ENCODE measurements at regions not wholly inside any gene's neighbourhood (a gene's known extent, or its start where the extent isn't known, plus 50 kb on each side); places are given as distances from the start of the nearest gene placed in this dataset.

DNA sequence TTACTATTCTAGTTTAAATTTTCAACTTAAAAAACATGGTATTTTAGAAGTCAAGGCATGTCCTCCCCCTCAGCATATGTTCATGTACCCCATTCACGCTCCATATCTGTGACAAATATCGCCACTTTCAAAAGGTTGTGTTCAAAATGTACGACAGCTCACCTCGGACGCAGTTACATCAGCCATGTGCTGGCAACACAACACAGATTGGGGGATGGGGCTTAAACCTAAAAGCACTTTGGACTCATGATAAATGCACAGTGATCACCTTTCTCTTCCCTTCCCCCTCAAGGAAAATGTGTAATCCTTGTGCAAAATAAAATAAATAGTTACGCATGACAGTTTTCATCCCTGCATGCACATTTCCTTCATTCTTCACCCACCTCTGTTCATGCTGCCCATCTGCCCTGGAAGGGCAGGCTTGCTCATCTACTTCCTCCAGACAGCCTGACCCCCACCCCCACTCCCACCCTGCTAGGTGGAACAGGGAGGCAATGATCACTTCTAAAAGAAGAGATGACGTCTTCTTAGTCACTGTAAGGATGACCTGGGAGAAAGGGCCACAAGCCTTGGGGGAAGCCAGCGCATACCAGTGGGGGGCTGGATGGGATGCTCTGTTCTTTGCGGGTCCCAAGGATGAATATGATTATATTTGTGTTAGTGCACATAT lies 271.4 kb upstream of the SEMA6D start:
- no peak for DNase-seq (ENCODE audit: low read depth in 2 of 2)

DNA sequence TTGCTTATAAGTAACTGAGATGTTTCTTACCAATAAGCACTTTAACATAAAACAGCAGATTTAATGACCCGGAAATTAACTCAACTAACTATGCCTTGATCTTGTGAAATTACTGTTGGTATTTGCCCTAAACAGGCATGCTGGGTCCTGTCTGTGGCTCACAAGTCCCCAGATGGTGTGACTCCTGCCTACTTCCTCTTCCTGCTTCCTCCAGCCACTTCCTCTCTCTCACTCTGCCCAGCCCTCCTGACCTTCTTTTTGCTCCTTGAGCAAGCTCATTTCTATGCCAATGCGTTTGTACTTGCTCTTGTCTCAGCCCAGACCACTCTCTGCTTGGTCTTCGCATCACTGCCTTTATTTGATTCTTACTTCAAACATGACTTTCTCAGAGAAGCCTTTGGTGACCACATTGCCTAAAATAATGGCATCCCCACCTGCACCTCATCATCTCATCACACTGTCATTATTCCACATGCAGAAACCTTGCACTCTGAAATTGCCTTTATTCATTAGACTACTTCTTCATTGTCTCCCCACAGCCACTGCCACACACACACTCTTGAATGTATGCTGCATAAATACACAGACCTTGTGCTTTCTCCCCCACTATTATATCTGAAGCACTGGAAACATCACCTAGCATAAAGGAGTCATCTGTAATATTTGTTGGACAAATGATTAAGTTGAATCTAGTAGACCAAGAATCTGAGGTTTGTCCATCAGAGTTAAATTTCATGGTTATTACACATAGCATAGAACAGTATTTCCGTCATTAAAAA lies 256.3 kb upstream of the SEMA6D start:
- DNase-seq (ENCODE audit: low read depth in 2 of 2) = no peak

DNA sequence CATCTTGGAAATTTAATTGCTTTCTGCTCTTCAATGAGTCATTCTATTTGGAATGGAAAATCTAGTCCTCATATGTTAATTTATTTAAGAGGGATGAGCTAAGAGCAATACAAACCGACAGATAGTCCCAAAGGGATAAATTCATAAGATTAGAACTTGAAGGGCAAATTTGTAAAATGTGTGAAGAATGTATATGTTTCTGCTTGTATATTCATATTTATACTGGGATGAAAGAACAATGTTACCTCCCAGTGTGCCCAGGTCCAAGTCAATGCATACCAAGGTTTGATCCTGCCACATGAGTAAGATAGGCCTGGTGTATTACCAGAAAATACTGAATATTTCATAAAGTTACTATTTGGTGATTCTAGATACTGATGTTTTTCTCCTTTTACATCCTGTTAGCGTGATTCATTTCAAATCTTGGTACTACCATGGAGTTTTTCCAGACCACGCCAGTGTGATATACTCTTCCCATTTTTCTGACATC lies 255.6 kb upstream of the SEMA6D start:
- DNase-seq (ENCODE audit: low read depth in 2 of 2) = no peak

DNA sequence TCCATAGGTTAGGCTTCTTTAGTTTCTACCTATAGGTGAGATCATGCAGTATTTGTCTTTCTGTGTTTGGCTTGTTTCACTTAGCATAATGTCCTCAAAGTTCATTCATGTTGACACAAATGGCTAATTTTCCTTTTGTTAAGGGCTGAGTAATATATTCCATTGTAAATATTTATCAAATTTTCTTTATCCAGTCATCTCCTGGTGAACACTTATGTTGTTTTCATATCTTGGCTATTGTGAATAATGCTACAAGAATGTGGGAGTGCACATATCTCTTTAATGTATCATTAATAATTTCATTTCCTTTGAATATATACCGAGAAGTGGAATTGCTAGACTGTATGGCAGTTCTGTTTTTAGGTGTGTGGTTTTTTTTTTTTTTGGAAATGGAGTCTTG lies 250.9 kb upstream of the SEMA6D start:
- no peak for DNase-seq (ENCODE audit: low read depth in 2 of 2)

DNA sequence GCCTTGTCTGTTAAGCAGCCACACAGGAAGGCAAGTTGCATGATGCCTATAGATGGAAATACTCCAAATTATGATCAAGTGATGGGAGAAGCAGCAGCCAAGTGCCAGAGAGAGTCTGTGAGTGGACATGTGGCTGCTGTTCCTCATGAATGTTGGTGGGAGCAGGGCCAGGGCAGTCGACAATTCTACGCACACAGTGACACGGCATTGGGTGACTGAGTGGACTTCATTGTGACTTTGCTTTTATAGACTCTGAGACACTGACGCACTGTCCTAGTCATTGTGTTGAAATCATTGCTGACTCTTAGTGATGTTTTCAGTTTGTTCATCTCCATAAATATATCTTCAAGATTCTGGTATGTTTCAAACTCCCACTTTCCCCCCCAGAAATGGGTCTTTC lies 246.3 kb upstream of the SEMA6D start:
- DNase-seq (ENCODE audit: low read depth in 2 of 2) = no peak

DNA sequence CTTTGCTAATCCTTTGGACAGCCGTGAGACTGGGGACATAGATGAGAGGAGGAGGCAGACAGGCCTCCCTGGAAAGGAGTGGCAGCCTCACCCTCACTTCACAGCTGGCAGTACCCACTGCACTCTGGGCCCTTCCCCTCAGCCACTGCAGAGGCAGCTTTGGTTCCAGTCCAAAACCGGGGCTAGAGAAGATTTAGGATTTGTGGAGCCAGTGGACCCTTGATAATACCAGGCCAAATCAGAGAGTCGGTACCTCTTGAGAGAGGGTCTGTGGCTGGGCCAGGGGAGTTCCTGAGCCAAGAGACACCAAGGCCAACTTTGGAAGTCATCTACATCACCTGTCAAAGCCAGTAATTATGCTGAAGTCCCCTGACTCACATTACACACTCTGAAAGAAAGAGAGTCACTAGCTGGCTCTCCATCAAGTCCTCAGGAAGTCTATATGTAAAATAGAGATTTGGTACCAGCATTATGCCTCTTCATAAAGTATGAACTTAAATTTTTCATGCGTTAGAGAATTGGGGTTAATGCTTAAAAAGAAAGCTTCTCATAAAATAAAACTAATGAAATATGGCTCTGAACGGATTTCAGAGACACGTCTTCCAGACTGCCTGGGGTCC lies 244.1 kb upstream of the SEMA6D start:
- DNase-seq (ENCODE audit: low read depth in 2 of 2) = no peak

DNA sequence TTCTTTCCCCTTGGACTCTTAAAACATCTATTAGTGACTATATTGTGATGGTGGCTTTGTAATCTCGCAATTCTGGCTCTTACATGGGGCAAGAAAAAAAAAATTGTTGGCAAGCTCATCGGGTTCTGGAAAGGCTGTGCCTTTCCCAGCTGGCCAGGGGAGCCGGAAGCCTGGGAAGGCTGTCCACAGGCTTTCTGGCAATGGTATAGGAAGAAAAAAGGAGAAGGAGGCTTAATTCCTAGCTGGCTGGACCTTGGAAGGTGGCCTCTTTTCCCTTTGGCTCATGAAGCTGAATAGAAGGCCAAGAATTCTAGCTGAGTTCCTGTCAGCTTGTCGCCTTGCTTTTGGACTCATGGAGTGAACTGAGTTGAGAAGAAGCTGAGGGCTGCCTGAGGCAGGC lies 243.5 kb upstream of the SEMA6D start:
- no peak for DNase-seq (ENCODE audit: low read depth in 2 of 2)

DNA sequence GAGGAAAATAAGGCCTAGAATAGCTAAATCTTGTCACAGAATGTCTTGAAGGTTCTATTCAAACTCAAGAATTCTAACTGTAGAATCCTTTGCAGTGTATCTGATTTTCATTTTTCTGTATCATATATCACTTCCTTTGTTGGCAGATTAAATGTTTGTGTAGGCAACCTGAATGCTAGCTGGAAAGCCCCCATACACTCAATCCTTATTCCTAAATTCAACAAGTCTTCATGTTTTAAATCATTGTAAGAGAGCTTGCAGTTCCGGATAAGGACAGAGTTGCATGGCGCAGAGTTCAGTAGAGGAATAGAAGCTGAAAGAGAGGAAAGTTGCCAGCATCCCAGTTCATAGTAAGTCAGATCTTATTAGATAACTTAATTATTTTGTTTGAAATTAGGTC lies 242.0 kb upstream of the SEMA6D start:
- no peak for DNase-seq (ENCODE audit: low read depth in 2 of 2)

DNA sequence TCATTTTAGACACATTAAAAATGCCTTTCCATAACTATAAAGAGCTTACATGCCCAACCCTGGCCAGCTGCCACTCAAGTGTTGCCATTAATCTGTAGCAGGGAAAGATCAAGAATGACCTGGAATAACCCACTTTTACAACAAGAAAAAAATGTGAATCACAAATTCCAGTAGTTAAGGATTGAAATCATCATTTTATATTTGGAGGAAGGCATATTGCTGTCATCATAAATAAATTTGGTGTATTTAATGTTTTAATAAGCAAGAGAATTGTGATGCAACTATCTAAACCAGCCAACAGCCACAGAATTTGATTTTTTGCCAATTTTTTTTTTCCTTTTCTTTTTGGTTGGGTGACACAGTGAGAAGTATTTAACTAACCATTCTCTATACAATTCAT lies 240.0 kb upstream of the SEMA6D start:
- DNase-seq (ENCODE audit: low read depth in 2 of 2) = no peak

DNA sequence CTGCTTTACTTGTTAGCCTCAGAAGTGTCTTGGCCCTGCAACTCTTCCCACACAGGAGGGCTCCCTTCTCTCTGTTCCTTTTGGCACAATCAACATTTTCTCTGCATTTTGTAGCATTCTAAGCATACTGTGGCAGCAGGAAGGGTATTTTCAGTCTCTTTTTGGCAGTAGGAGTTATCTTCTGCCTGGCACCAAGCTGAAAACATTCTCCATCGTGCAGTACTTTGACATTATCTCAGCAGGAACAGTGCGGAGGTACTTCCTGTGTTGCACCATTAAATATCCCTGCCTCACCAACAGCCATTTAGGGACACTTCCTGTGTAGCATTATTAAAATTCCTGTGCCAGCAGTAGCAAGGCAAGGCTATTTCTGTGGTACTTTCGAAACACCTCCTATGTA lies 233.2 kb upstream of the SEMA6D start:
- DNase-seq (ENCODE audit: low read depth in 2 of 2) = no peak

DNA sequence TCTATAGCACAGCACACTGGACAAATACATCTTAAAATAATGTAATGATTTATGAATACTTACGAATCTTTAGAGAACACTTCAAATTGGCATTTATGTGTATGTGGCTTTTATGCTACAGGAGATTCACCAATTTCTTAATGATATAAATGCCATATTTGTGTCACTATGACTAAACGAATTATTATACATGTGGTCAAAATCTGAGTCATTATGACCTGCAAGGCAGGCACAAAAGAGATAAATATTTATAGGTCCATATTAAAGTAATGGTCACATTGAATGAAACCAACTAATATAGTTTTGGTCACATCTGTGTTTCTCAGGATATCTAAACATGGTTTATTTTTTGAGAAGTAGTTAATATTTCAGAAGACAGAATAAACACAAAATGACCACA lies 232.3 kb upstream of the SEMA6D start:
- DNase-seq (ENCODE audit: low read depth in 2 of 2) = no peak

DNA sequence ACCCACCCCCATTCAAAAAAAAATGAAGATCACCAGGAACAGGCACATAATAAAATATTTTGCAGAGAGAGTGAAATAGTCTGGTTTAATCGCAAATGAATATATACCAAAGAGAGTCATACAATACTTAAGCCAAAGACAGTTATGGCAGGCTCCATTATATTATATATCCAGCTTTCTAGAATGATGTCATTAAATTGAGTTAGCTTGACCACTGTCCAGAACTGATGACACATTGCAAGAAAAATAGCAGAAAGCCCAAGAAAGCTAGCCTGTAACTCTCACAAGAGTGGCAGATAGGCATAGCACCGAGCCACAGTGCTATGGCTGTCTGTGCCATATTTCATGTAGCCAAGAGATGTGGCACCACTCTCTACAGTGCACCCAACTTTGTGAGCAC lies 231.9 kb upstream of the SEMA6D start:
- no peak for DNase-seq (ENCODE audit: low read depth in 2 of 2)

DNA sequence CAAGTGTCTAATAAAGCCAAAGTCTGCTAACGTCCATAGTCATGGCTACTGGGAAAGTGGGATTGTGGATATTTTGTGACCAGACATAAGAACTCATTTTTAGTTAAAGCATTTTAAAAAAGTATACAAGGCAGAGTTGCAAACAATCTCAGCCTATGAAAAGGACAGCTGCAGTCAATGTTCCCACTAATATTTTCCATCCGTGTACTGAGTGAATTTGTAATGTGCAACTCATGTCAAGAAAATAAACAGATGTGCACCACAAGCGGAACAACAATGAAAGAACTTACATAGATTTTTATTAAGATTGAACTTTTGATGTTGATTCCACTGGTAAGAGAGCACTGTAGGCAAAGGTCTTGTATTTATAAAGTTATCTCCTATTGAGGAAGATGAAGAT lies 231.3 kb upstream of the SEMA6D start:
- DNase-seq (ENCODE audit: low read depth in 2 of 2) = no peak

DNA sequence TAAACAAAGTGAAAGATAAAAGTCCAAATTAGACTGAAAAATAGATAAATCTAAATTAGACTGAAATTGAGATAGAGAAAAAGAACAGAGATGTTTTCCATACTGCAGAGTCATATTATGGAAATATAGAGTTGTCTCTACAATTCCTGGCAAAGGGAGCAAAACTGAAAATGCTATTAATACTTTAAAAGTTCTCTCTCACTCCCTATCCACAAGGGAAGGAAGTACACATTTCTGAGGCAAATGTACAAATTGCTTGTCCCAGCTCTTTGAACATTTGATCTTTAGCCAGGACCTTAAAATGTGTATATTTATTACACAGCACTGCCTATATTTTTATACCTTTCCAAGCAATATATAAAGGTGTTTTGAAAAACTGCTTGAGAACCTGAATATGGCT lies 225.1 kb upstream of the SEMA6D start:
- DNase-seq (ENCODE audit: low read depth in 2 of 2) = no peak

DNA sequence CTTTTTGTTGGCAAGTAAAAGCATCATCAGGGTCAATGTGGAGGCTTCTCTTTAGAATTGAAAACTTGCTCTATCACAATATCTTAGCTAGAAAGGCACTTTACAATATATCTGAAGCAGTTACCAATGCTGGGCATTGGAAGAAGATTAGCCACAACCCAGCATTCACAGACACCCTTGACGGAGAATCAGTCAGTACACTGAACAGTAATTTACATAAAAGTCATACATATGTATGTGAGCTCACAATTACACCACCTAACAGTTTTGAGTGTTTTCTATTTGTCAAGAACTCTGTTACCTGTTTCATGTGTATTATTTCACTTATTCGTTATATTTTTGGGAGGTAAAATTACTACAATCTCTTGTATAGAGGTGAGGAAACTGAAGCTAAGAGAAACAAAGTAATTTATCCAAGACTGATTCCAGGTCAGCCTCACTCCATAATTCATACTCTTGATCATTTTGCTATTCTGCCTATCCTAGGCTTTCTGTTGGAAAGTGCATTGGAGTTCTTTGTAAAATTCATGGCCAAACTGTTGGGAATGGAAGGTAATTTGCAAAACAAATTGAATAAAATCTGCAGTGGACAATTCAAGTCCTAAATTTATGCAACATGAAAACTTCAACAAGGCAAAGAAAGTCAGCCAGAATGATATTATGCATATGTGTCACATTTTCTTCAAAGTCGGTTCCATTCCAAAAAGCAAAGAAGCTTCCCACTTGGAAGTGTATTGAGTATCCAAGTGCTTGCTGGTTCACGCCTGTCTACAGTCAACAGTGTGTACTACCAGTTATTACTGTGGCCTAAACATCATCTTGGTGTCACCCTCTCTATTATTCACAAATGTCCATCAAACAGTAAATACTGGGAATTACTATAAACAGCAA lies 223.7 kb upstream of the SEMA6D start:
- no peak for DNase-seq (ENCODE audit: low read depth in 2 of 2)

DNA sequence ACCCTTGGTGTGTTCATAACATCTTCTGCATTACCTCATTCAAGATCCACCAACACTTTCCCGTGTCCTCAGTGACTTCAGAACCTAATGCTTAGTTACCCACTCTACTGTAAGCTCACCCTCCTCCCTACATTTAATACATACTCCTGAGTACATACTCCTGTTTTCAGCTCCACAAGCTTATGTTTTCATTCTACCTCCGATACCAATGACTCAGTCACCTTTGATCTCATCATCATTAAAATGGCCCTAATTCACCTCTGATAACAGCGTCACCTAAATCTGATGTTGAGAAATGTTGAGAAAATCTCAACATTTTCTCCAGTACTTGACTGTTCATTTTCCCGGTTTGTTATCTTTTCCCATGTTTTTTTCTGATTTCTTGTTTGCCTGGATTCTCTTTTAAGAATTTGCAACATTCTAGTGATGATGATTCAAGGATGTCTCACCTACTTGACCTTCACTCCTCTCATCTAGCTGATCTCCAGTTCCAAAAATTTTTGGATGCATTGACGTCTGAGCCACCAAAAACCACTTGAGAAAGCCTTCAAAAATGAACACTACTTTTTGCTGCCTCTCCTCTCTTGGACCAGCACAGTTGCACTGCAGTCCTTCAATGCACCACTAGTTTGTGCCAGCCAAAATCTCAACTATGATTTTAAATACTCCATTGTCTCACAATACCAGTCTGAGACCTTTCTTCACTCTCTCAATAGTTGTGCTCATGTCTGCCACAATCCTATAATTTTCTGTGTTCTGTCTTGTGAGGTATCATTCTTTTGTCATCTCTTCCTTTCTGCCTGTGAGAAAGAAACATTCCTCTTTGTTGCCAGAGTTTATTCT lies 220.7 kb upstream of the SEMA6D start:
- no peak for DNase-seq (ENCODE audit: low read depth in 2 of 2)

DNA sequence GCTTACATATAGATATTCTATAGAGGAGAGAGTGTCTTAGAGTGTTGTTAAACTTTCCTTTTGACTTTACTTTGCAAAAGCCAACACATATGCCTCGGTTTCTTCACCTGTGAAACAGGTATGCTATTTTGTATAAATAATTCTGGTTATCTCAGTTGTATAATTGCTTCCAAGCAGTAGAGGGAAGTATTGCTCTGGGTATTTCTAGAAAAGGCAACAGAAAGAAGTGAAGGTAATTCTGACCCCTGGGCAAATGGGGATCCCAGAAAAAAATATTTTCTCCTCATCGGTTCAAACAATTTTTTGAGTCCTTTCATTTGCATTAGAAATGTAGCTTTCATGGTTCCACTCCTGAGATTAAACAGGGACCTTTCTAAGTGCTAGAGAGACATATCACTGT lies 216.5 kb upstream of the SEMA6D start:
- no peak for DNase-seq (ENCODE audit: low read depth in 2 of 2)

DNA sequence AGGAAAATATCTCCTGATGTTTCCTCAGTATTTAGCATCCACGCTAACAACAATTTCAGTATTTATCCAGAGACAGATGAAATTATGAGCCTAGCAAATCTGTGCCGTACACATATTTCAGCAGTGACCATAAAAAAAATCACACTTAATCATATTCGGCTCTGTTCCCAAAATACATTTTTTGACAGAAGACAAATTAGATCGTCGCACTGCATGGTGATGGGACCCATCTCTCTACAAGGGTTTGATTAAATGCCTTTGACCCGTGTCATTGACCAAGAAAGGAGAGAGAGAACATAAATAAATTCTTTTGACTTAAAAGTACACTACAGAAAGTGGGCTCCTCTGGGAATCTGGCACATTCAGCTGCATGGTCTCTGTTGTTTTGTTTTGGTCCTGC lies 215.3 kb upstream of the SEMA6D start:
- DNase-seq (ENCODE audit: low read depth in 2 of 2) = no peak

DNA sequence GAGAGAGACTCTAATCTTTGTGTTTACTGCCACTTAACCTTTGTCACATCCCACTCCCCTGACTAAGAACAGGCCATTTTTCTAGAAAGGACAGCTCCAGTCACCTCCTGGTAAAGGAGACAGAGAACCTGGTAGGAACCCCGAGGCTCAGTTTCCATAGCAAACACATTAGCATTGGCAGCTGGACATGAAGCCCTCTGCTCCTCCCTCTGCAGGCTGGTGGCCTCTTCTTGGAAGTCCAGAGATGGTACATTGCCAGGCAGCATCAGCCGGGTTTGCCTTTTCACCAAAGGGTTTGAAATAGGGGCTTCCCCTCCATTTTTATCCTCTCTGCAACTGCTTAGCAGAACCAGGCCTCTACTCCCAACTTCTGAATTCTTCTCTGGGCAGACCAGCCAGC lies 213.4 kb upstream of the SEMA6D start:
- no peak for DNase-seq (ENCODE audit: low read depth in 2 of 2)

DNA sequence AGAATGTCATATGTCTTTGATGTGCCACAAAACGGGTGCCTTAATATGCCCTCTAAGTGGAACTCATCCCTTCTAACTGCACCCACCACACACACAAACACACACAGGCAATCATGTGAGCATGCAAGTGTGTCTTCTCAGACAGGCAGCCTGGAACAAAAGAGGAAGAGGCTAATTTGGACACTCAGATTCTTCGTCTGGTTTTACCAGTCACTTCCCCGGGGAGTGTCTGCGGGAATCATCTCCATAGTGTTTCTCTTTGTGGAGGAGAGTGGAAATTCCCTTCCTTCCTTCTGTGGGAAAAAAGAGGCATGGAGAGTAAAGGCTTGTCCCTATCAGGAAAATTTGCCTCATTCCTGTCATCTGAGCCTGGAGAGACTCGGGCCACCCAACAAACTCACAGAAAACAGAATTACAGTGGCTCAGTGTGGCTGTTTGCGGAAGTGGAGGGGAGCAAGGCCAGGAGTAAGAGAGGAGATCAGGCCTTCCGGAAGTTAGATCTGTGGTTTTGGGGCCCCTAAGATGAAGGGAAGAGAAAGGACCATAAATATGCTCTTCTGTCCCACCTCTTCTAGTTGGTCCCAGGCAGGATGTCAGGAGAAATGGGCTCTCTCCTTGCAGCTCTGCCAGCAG lies 212.6 kb upstream of the SEMA6D start:
- DNase-seq (ENCODE audit: low read depth in 2 of 2) = no peak
